Pancreas (tissue), 10 donors: ENCODE measurements at regions not wholly inside any gene's neighbourhood (a gene's known extent, or its start where the extent isn't known, plus 50 kb on each side); places are given as distances from the start of the nearest gene placed in this dataset.

Experiments
- ATAC-seq, 4 donors: fragments of 200-7000 bp; cut with Tn5 transposase; one replicate each; pipeline versions ENCODE4 v1.8.0 to v1.9.1; 2020; ENCODE audit warnings: mild to moderate bottlenecking in 4 of 4, moderate library complexity in 4 of 4
- DNase-seq, 6 donors: peaks; one replicate each; pipeline ENCODE4 v3.0.0-alpha.2; 2020
- FAIRE-seq: peaks from 2 replicates; lab custom pipeline; 2012; peaks lifted over from hg19 to GRCh38; lab: Jason Lieb, UNC
- H3K27ac ChIP-seq, 4 donors: fragments of 200-600 bp; sonication (generic); 1 replicate in 3 of 4; 2 replicates in 1 of 4; pipeline versions ENCODE4 v1.5.0 to v1.8.0; 2020
- H3K27me3 ChIP-seq, 4 donors: fragments of 200-600 bp; one replicate each; pipeline ENCODE4 v1.8.0; 2021
- H3K36me3 ChIP-seq, 3 donors: fragments of 200-600 bp; sonication (generic) in 1 of 3; one replicate each; pipeline versions ENCODE4 v1.5.0 to v1.8.0; 2020 to 2021
- H3K4me1 ChIP-seq, 3 donors: fragments of 200-600 bp; one replicate each; pipeline ENCODE4 v1.8.0; 2021
- H3K4me3 ChIP-seq, 4 donors: fragments of 200-600 bp; sonication (generic) in 2 of 4; one replicate each; pipeline versions ENCODE4 v1.5.0 to v1.8.0; 2020 to 2021
- H3K9me3 ChIP-seq, 4 donors: fragments of 200-600 bp; one replicate each; pipeline ENCODE4 v1.8.0; 2021
- CTCF ChIP-seq, 4 donors: fragments of 200-600 bp; sonication (generic) in 3 of 4; IDR thresholded peaks; one replicate each; pipeline versions ENCODE4 v1.5.0 to v1.8.0; 2021; ENCODE audit warnings: antibody characterized with exemption in 4 of 4
- WGBS, 2 donors: extraction: QIAGEN DNeasy Blood & Tissue Kit; methylation state at CpG; one replicate each; pipeline ENCODE4 v1.1.7; 2013; 5-methylcytosine and 5-hydroxymethylcytosine counted together
- intact Hi-C, 3 donors: fragments of 100-400 bp; cut with DNase I; formaldehyde crosslinking; loops; one replicate each; pipeline versions ENCODE4 v1.11.1 to v1.14.2; 2022
- donor health status: healthy with polysubstance abuse.
- donor health status: DM: no; HTN: no; CAD: no; lungs with moderate emphysema.
- donor health status: DM: no; HTN: no; CAD: no.
- donor health status: control.
- donor health status: control.
- donor health status: Bipolar disorder and iron deficiency.
- donor health status: DM: yes; HTN: yes; CAD: no.
- donor health status: DM: no; HTN: no; CAD: no.
- donor health status: DM: no; HTN: no; CAD: no.
- donor health status: DM: yes; HTN: yes; CAD: no.

- ATAC-seq (no peak), FAIRE-seq (no peak), DNase-seq (no peak)
- intact Hi-C loops: no loop called here
- no peaks in the 10 kb centered on the region for H3K9me3 ChIP-seq
- H3K27ac ChIP-seq: no peak overlapping the region
- H3K36me3 ChIP-seq: no peaks in the 10 kb centered on the region
- H3K4me3 ChIP-seq: no peak overlapping the region
- TF ChIP-seq CTCF (IDR thresholded peaks at IDR 0.05): no peak
- no peaks in the 10 kb centered on the region for H3K27me3 ChIP-seq
- 47 to 56% methylated on average over 5 of the region's 5 CpGs for WGBS, 2 donors
- H3K4me1 ChIP-seq: no peaks in the 10 kb centered on the region
Observed at GRCh38 chr9:101995231-101995630, 256.8 kb upstream of the GRIN3A start.

- Histone ChIP-seq H3K27ac (no peak overlapping the region), H3K27me3 (no peaks in the 10 kb centered on the region), H3K4me1 (no peaks in the 10 kb centered on the region), H3K36me3 (no peaks in the 10 kb centered on the region), H3K4me3 (no peak overlapping the region), H3K9me3 (no peaks in the 10 kb centered on the region)
- no peak for DNase-seq
- no peak for ATAC-seq
- no peak for FAIRE-seq
- WGBS, 2 donors: 72 to 84% methylated on average over 1 of the region's 1 CpG
- intact Hi-C loops: no loop called here
- TF ChIP-seq CTCF (IDR thresholded peaks at IDR 0.05): no peak
Observed at GRCh38 chr9:101993771-101994170, 255.3 kb upstream of the GRIN3A start.

GRCh38 chr9:101991926-101992325, 253.5 kb upstream of the GRIN3A start:
- intact Hi-C loops: no loop called here
- FAIRE-seq: no peak

GRCh38 chr9:101977614-101978210, 239.3 kb upstream of the GRIN3A start:
- DNase-seq (no peak), ATAC-seq (peak in 3 of 4 donors; percentile 64 to 73 (median 65)), FAIRE-seq (peak; percentile 89)
- Histone ChIP-seq H3K4me1 (no peaks in the 10 kb centered on the region), H3K36me3 (no peaks in the 10 kb centered on the region), H3K27me3 (peaks cover 0 to 4% (median 0%) of the 10 kb centered on the region in 4 donors), H3K9me3 (no peaks in the 10 kb centered on the region), H3K4me3 (no peak overlapping the region), H3K27ac (no peak overlapping the region)
- intact Hi-C loops: no loop called here
- TF ChIP-seq CTCF (IDR thresholded peaks at IDR 0.05): peak; percentile 29 to 57 (median 50)
- WGBS, 2 donors: 3 to 10% methylated on average over 2 of the region's 2 CpGs

More at GRCh38 chr9:101991926-101992325, 253.5 kb upstream of the GRIN3A start:
- DNase-seq (no peak), ATAC-seq (no peak)
- H3K9me3 ChIP-seq: no peaks in the 10 kb centered on the region
- H3K4me3 ChIP-seq: no peak overlapping the region
- TF ChIP-seq CTCF (IDR thresholded peaks at IDR 0.05): no peak
- no peak overlapping the region for H3K27ac ChIP-seq
- no peaks in the 10 kb centered on the region for H3K27me3 ChIP-seq
- H3K36me3 ChIP-seq: no peaks in the 10 kb centered on the region
- no peaks in the 10 kb centered on the region for H3K4me1 ChIP-seq

- ATAC-seq (no peak), DNase-seq (no peak), FAIRE-seq (no peak)
- H3K4me3 ChIP-seq: no peak overlapping the region
- no peaks in the 10 kb centered on the region for H3K9me3 ChIP-seq
- TF ChIP-seq CTCF (IDR thresholded peaks at IDR 0.05): no peak
- intact Hi-C loops: no loop called here
- H3K36me3 ChIP-seq: no peaks in the 10 kb centered on the region
- H3K27me3 ChIP-seq: peaks cover 0 to 4% (median 0%) of the 10 kb centered on the region in 4 donors
- no peak overlapping the region for H3K27ac ChIP-seq
- no peaks in the 10 kb centered on the region for H3K4me1 ChIP-seq
Observed at GRCh38 chr9:101970609-101971008, 232.2 kb upstream of the GRIN3A start.
